HG02981 (cell line): ENCODE measurements at regions not wholly inside any gene's neighbourhood (a gene's known extent, or its start where the extent isn't known, plus 50 kb on each side); places are given as distances from the start of the nearest gene placed in this dataset.
"Not testable (repeated sequence)": the region's sequence is repeated elsewhere in the genome, so short reads cannot be mapped to it uniquely, and the experiment has no call there.

Experiments
- ATAC-seq: cut with Tn5 transposase; IDR thresholded peaks from one replicate; pipeline ENCODE4 v1.9.1; 2021; ENCODE audit warnings: mild to moderate bottlenecking, moderate library complexity; ENCODE audit not compliant: unreplicated experiment

DNA sequence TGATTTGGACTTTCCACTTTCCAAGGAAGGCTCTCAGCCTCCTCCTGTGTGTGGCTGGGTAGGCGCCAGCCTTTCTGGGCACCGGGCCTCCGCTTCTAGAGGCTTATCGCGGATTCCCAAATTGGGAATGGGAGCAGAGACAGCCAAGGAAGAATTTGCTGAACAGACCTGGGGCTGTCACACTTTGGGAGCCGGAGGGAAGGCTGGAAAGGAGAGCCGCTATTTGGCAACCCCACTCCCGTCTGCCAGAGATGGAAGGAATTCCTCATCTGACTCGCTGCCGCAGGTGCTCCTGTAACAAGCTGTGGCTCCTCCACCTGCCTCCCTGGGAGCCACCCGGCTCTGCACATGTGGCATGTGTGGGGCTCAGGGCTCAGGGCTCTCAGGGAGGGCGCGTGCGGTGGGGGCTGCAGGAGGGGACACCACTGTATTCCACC is 50.8 kb upstream of the ECHDC3 start:
- no peak for ATAC-seq

DNA sequence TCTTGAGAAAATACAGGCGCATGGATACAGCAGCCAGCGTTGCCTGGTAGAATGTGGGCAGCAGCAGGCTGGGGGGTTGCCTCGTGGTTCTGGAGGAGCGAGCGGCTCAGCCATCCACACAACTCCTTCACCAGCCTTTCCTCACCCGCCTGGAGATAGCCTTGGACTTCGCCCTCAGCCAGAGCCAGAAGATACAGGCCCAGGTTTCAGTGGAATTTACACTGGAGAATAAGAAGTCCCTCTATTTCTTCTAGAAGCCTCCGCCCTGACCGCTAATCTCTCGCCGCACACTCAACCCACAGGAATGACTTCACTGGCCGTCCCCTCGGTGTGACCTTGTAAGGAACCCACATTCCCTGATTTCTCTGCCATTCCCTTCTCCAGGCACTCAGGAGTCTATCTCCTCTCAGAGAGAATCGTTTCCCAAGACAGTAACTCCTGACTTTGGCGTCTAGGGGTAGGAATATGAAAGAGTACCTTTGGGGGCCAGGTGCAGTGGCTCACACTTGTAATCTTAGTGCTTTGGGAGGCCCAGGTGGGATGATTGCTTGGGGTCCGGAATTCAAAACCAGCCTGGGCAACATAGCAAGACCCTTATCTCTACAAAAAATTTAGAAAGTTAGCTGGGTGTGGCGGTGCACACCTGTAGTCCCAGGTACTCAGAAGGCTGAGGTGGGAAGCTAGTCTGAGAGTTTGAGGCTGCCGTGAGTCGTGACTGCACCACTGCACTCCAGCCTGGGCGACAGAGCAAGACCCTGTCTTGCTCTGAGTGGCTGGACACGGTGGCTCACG is 52.0 kb upstream of the ECHDC3 start:
- no peak for ATAC-seq

- ATAC-seq: not testable (repeated sequence)
Measured at GRCh38 chr10:11688448-11688795, 53.8 kb upstream of the ECHDC3 start.

GRCh38 chr10:11687779-11688447 is 54.3 kb upstream of the ECHDC3 start:
- no peak for ATAC-seq

GRCh38 chr10:11687357-11687771 is 54.8 kb upstream of the ECHDC3 start:
- no peak for ATAC-seq

DNA sequence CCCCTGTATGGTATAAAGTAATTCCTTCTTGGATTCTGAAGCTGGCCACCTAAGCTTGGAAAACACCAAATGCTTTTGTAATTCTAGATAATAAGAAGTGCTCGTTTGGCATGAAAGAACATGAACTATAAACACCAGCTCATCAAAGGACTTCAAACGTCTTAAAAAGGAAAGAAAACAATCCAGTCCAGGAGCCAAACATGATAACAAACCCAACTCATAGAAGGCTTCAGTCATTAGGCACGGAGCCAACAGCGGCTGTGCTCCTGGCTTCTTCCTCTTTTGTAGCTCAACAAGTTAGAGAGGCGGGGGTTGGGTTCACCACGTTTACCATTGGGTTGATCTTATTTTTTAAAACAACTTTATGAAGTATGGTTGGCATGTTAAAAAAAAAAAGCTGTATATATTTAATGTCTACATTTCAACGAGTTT is 56.4 kb upstream of the ECHDC3 start:
- no peak for ATAC-seq

DNA sequence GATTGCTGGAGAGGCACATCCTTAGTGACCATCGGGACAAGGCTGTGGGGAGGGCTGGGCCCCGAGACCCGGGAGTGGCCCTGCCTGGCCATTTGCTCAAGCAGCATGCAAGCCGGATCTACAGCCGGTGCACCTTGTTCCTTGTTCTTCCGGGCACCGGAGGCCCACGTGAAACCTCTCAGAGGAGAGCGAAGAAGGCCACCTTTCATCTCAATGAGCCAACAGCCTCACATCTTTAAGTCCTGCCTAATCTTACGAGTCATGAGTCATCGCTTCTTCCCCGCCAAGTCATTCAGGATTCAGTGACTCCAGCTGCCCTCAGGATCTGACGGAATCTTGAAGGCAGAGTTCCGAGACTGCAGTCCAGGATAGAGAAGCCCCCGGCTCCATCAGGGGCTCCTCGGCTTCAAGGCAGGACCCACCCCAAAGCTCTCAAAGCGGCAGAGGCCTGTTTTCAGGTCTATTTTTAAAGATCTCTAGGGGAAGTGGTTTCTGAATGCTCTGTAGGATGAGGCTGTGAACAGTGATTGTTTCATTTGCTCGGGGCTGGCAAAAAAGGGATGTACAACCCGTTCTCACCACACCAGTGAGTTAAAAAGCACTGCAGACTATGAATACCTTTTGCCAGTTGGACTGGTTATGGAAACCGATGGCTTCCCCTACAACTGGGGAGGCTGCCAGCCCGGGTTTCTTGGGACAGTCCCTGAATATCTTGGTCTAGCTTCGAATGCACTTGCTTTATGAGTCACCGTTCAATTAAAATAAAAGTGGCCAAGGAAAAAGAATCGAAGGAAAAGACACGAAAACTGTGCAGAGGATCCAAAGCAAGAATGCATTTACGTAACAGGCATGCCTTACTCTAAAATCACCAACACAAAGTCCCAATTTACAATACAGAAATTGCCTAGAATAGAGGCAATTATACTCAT is 57.2 kb upstream of the ECHDC3 start:
- ATAC-seq: peak; percentile 68

DNA sequence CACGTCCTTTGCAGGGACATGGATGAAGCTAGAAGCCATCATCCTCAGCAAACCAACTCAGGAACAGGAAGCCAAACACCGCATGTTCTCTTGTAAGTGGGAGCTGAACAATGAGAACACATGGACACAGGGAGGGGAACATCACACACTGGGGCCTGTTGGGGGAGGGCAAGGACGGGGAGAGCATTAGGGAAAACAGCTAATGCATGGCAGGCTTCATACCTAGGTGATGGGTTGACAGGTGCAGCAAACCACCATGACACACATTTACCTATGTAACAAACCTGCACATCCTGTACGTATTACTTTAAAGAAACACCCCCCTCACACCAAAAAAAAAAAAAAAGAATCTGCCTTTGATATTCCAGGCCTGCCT is 57.9 kb upstream of the ECHDC3 start:
- peak; percentile 5 for ATAC-seq

DNA sequence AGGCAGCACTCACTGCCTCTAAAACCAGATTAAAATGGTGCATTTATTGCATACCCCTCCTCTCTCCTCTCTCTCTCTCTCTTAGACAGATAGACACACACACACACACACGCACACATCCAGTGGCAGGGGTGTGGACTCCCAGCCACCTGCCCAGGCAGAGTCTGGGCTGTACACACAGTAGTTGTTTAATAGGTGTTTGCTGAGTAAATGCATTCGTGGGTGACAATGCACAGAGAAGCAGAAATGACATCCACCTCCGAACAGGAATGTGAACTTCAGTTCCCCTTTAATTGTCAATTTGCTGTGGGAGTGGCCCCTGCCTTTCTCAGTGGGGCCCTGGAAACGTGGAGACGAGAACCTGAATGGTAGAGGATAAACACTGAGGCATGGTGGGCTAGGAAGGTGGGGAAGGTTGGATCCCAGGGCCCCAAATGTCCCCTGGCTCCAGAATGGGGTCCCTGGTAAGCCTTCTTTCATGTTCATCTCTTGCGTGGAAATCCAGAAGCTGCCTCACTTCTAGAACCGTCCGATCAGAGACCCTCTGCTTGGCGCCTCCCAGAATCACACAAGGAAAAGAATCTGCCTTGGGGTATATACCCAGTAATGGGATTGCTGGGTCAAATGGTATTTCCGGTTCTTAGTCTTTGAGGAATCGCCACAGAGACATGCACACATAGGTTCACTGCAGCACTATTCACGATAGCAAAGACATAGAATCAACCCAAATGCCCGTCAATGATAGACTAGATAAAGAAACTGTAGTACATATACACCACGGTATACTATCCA is 58.5 kb upstream of the ECHDC3 start:
- ATAC-seq: no peak

DNA sequence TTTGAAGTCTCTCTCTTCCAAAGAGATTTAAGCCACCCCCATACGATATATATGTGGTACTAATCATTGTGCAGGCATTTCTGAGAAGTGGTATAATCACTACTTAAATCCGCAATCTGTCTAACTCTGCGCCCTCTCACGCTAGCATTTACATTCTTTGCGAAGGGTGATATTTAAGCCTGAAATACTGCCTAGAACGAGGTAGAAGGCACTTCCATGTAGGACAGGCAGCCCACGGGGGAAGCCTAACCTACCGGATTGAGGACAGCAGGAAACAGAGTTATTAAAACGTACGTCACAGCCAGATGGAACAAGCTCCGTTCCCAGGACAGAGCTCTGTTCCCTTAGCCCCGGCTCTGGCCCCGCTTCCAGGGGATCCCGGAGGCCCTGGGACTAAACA is 59.3 kb upstream of the ECHDC3 start:
- no peak for ATAC-seq

- no peak for ATAC-seq
Measured at GRCh38 chr10:11682267-11682683, 59.9 kb upstream of the ECHDC3 start.

DNA sequence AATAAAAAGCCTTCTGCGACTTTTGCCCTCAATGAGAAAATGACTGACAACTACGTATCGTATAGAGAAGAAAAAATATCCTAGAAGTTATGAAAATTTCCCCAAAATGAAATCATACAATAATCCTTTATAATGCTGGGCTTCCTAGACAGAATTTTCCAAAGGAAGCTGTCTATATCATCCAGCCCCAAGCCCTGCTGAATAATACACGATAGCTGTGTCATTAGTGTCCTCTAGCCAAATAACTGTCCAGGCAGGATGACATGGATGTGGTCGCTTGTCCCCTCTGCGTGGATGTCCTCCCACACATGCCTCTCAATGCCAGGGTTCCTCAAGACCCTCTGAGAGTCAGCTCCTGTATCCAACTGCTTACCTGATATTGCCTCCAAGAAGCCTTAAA is 61.7 kb upstream of the ECHDC3 start:
- ATAC-seq: no peak

DNA sequence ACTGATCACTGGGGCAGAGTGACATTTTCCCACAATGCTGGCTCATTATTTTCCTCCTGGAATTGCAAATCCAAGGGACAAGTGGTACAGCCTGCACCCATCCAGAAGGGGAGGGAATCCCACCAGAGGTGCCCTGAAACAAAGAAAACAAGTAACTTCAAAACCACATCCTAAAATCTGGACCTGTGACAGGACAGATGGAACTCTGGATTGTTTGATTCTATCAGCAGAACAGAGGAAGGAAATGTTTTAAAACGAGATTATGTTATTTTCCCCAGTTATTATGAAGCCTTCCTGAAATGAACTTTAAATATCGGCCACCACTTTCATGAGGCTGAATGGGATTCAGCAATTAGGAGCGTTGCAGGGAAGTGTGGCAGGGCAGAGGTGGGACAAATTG is 62.2 kb upstream of the ECHDC3 start:
- no peak for ATAC-seq

- peak; percentile 88 for ATAC-seq
Measured at GRCh38 chr10:11678074-11678793, 63.9 kb upstream of the ECHDC3 start.

DNA sequence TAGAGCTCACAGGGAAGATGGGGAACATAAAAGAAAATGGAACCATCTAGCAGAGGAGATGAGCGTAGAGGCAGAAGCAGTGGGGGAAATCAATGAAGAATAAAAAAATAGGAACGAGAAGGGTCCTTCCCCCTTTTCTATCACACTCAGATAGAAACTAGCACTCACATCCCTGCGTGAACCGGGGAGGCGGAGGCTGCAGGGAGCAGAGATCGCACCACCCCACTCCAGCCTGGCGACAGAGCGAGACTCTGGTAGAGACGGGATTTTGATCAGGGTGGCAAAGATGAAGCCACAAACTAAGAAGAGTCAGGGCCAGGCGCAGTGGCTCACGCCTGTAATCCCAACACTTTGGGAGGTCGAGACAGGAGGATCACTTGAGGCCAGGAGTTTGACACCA is 64.7 kb upstream of the ECHDC3 start:
- no peak for ATAC-seq

GRCh38 chr10:11673346-11674280 is 62.2 kb upstream of the USP6NL start:
- no peak for ATAC-seq

DNA sequence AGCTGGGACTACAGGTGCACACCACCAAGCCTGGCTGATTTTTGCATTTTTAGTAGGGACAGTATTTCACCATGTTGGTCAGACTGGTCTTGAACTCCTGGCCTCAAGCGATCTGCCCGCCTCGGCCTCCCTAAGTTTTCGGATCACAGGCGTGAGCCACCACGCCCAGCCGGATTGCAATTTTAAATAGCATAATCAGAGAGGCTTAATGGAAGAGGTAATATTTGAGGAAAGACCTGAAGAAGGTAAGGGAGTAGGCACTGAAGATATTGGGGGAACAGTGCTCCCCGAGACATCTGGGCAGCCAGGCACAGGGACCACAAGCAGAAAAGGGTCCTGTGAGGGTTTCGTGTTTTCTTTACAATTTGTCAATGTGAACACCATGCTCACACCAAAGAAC is 61.4 kb upstream of the USP6NL start:
- no peak for ATAC-seq

DNA sequence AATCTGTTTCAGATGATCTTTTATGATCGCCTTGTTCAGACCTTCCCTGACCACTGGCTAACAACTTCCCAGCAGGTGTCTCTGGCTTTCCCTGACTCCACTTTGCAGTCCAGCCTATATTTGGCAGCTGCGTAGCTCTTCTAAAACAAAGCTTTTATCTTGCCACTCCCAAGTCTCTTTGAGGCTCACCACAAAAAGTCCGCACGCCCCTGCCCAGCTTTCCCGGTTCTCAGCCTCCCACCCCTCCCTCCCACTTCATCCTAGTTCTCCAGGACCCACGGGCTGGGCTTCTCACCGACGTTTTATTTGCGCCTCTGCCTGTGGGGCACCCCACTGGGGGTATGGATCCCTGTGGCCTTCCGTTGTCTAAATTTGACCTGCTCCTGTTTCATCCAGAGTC is 58.9 kb upstream of the USP6NL start:
- ATAC-seq: no peak
